GM23248 (cell line): ENCODE measurements at regions not wholly inside any gene's neighbourhood (a gene's known extent, or its start where the extent isn't known, plus 50 kb on each side); places are given as distances from the start of the nearest gene placed in this dataset.
"Not testable (repeated sequence)": the region's sequence is repeated elsewhere in the genome, so short reads cannot be mapped to it uniquely, and the experiment has no call there.

ENCODE experiments used
- EZH2 ChIP-seq: fragments of 200-600 bp; sonication (generic); IDR thresholded peaks from 2 replicates; pipeline ENCODE4 v1.6.1; 2018; ENCODE audit warnings: antibody characterized with exemption, mild to moderate bottlenecking; ENCODE audit not compliant: insufficient read depth, poor library complexity, severe bottlenecking
- EZH2phosphoT487 ChIP-seq: fragments of 200-600 bp; sonication (generic); IDR thresholded peaks from 2 replicates; pipeline ENCODE4 v1.6.1; 2018; ENCODE audit warnings: antibody characterized with exemption, moderate library complexity, mild to moderate bottlenecking, low read depth; ENCODE audit not compliant: insufficient read depth

DNA sequence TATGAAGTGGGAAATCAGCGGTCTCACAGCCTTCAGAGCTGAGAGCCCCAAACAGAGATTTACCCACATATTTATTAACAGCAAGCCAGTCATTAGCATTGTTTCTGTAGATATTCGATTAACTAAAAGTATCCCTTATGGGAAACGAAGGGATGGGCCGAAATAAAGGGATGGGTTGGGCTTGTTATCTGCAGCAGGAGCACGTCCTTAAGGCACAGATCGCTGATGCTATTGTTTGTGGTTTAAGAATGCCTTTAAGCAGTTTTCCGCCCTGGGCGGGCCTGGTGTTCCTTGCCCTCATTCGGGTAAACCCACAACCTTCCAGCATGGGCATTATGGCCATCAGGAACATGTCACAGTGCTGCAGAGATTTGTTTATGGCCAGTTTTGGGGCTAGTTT is 580.3 kb upstream of the CHD1 start:
- not testable (repeated sequence) for TF ChIP-seq EZH2, EZH2phosphoT487
